ENCODE measurements at regions not wholly inside any gene's neighbourhood (a gene's known extent, or its start where the extent isn't known, plus 50 kb on each side); places are given as distances from the start of the nearest gene placed in this dataset.

- no peak for TF ChIP-seq CTCF (IDR thresholded peaks at IDR 0.05; ENCODE audit: low read depth, low read length, missing input control)
- no peak for TF ChIP-seq HNF4G (IDR thresholded peaks at IDR 0.05)
- no peak for TF ChIP-seq TAF1 (conservative IDR thresholded peaks at IDR 0.05)
These were observed 105.5 kb downstream of the FEM1C start (continued) for GRCh38 chr5:115439042-115439441.

GRCh38 chr5:115435778-115436712 is 108.5 kb downstream of the FEM1C start:
- Histone ChIP-seq H3K4me1 (ENCODE audit: control insufficient read depth in 4 of 4, insufficient read depth in 4 of 4, low read length in 3 of 4) (no peaks in the 10 kb centered on the region), H3K9ac (ENCODE audit: low read depth in 1 of 2, low read length in 2 of 2) (no peak overlapping the region), H3K36me3 (ENCODE audit: control insufficient read depth in 4 of 4, insufficient read depth in 3 of 4, low read depth in 1 of 4, low read length in 3 of 4) (no peaks in the 10 kb centered on the region), H3K9me3 (ENCODE audit: control insufficient read depth in 4 of 4, low read length in 3 of 4) (no peaks in the 10 kb centered on the region), H3K4me3 (ENCODE audit: low read depth in 1 of 3, low read length in 3 of 3) (no peak overlapping the region), H3K27me3 (ENCODE audit: control insufficient read depth in 4 of 4, insufficient read depth in 4 of 4, low read length in 3 of 4) (no peaks in the 10 kb centered on the region), H3K27ac (ENCODE audit: low read depth in 1 of 2, low read length in 2 of 2) (no peak overlapping the region)
- 87% methylated on average over 3 of the region's 3 CpGs for WGBS
- TF ChIP-seq HNF4G (IDR thresholded peaks at IDR 0.05) (no peak), JUND (IDR thresholded peaks at IDR 0.05) (no peak), RXRA (IDR thresholded peaks at IDR 0.05) (no peak), YY1 (IDR thresholded peaks at IDR 0.05) (no peak), FOXA1 (IDR thresholded peaks at IDR 0.05) (no peak)
- no peak for DNase-seq (ENCODE audit: low spot score)

- 83% methylated on average over 4 of the region's 4 CpGs for WGBS
- H3K4me3 ChIP-seq (ENCODE audit: low read depth in 1 of 3, low read length in 3 of 3), result no peak overlapping the region
- H3K4me1 ChIP-seq (ENCODE audit: control insufficient read depth in 4 of 4, insufficient read depth in 4 of 4, low read length in 3 of 4), result no peaks in the 10 kb centered on the region
- TF ChIP-seq TAF1 (conservative IDR thresholded peaks at IDR 0.05) (no peak), ZBTB33 (IDR thresholded peaks at IDR 0.05) (no peak), FOXA1 (IDR thresholded peaks at IDR 0.05) (no peak), HNF4A (conservative IDR thresholded peaks at IDR 0.05) (no peak), REST (IDR thresholded peaks at IDR 0.05) (no peak), SP1 (IDR thresholded peaks at IDR 0.05) (no peak), HNF4G (IDR thresholded peaks at IDR 0.05) (no peak), ATF3 (IDR thresholded peaks at IDR 0.05) (no peak), NR2F2 (IDR thresholded peaks at IDR 0.05) (no peak), EGR1 (IDR thresholded peaks at IDR 0.05; ENCODE audit: low read depth in 2 of 2) (no peak), FOXA2 (IDR thresholded peaks at IDR 0.05) (no peak), RAD21 (IDR thresholded peaks at IDR 0.05) (no peak), CTCF (IDR thresholded peaks at IDR 0.05; ENCODE audit: low read depth, low read length, missing input control) (no peak), YY1 (IDR thresholded peaks at IDR 0.05) (no peak), GABPA (IDR thresholded peaks at IDR 0.05 in 1 of 2, conservative IDR thresholded peaks at IDR 0.05 in 1 of 2) (no peak), JUND (IDR thresholded peaks at IDR 0.05) (no peak), RXRA (IDR thresholded peaks at IDR 0.05) (no peak), MAX (IDR thresholded peaks at IDR 0.05) (no peak)
- DNase-seq (ENCODE audit: low spot score), result no peak
- H3K9ac ChIP-seq (ENCODE audit: low read depth in 1 of 2, low read length in 2 of 2), result no peak overlapping the region
- no peaks in the 10 kb centered on the region for H3K9me3 ChIP-seq (ENCODE audit: control insufficient read depth in 4 of 4, low read length in 3 of 4)
- H3K27me3 ChIP-seq (ENCODE audit: control insufficient read depth in 4 of 4, insufficient read depth in 4 of 4, low read length in 3 of 4), result no peaks in the 10 kb centered on the region
- no peak overlapping the region for H3K27ac ChIP-seq (ENCODE audit: low read depth in 1 of 2, low read length in 2 of 2)
- H3K36me3 ChIP-seq (ENCODE audit: control insufficient read depth in 4 of 4, insufficient read depth in 3 of 4, low read depth in 1 of 4, low read length in 3 of 4), result no peaks in the 10 kb centered on the region
These were observed 109.4 kb downstream of the FEM1C start for GRCh38 chr5:115435065-115435777.

Data from liver (tissue), 8 donors.